ENCODE measurements at regions not wholly inside any gene's neighbourhood (a gene's known extent, or its start where the extent isn't known, plus 50 kb on each side); places are given as distances from the start of the nearest gene placed in this dataset.

DNA sequence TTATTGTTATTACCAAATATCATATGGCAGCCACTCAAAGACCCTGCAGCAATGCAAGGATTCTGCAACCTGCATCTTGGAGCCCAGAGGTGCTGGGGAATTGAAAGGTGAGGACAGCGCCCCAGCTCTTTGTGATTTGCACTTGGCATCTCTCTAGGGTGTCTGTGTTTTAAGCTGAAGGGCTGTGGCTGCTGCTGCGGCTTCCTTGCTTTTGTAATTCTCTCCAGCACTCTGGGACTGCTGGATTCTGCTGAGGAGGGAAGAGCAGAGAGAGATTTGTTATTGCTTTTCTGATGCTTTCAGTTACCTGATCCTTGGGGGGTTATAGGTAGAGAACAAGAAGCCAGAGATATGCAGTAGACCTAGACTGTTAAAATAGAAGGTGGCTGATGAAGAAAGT, 562.4 kb downstream of the EBF1 start:
- DNase-seq (ENCODE audit: extremely low spot score, unreplicated experiment) = no peak
- Mint-ChIP-seq H3K36me3 (ENCODE audit: unreplicated experiment) (peaks cover 6% of the 10 kb centered on the region), H3K27ac (ENCODE audit: unreplicated experiment) (no peak overlapping the region), H3K4me3 (ENCODE audit: unreplicated experiment) (no peak overlapping the region), H3K27me3 (ENCODE audit: unreplicated experiment) (peaks cover 11% of the 10 kb centered on the region), H3K4me1 (ENCODE audit: unreplicated experiment) (peaks cover 8% of the 10 kb centered on the region), H3K9me3 (ENCODE audit: unreplicated experiment) (no peaks in the 10 kb centered on the region)
- TF ChIP-seq, protein P1, sequence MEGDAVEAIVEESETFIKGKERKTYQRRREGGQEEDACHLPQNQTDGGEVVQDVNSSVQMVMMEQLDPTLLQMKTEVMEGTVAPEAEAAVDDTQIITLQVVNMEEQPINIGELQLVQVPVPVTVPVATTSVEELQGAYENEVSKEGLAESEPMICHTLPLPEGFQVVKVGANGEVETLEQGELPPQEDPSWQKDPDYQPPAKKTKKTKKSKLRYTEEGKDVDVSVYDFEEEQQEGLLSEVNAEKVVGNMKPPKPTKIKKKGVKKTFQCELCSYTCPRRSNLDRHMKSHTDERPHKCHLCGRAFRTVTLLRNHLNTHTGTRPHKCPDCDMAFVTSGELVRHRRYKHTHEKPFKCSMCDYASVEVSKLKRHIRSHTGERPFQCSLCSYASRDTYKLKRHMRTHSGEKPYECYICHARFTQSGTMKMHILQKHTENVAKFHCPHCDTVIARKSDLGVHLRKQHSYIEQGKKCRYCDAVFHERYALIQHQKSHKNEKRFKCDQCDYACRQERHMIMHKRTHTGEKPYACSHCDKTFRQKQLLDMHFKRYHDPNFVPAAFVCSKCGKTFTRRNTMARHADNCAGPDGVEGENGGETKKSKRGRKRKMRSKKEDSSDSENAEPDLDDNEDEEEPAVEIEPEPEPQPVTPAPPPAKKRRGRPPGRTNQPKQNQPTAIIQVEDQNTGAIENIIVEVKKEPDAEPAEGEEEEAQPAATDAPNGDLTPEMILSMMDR (IDR thresholded peaks at IDR 0.05) = no peak

DNA sequence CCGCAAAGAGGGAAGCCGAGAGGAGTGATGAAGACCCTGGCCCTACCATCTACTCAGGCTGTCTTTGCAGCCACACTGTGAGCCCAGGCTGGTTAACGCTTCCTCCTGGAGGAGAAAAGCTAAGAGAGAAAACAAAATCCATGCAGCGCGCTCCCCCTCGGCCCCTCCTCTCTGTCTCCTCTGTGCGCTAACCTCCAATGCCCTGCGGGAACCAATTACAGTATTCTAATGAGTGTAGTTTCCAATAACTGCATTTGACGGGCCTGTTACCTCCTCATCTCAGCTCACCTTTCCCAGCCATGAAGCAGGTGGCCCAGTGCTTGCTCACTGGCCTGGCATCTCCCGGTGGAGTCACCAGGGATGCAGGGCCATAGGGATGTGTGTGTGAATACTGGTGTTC, 565.5 kb downstream of the EBF1 start:
- Mint-ChIP-seq H3K27ac (ENCODE audit: unreplicated experiment) (no peak overlapping the region), H3K36me3 (ENCODE audit: unreplicated experiment) (peaks cover 6% of the 10 kb centered on the region), H3K9me3 (ENCODE audit: unreplicated experiment) (no peaks in the 10 kb centered on the region), H3K27me3 (ENCODE audit: unreplicated experiment) (peaks cover 11% of the 10 kb centered on the region), H3K4me3 (ENCODE audit: unreplicated experiment) (no peak overlapping the region), H3K4me1 (ENCODE audit: unreplicated experiment) (peaks cover 20% of the 10 kb centered on the region)
- DNase-seq (ENCODE audit: extremely low spot score, unreplicated experiment) = no peak
- TF ChIP-seq, protein P1 (IDR thresholded peaks at IDR 0.05) = no peak

DNA sequence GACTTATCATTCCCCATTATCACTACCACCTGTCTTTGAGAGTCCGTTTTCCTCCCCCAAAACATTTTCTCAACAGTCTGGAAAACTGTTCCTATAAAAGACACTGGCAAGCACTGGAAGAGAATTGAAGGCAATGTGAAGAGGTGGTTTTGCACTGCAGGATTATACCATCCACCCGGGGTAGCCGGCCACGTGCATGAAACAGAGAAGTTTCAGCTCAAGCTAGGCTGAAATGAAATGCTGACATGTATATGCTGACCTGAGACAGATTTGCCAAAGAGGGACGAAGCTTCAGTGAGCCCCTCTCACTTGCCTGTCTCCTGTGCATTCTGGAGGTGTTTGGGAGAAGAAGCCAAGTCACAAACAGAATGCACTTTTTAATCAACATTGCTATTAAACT, 567.0 kb downstream of the EBF1 start:
- no peak overlapping the region for H3K4me3 Mint-ChIP-seq (ENCODE audit: unreplicated experiment)
- H3K27ac Mint-ChIP-seq (ENCODE audit: unreplicated experiment) = no peak overlapping the region
- DNase-seq (ENCODE audit: extremely low spot score, unreplicated experiment) = no peak
- H3K9me3 Mint-ChIP-seq (ENCODE audit: unreplicated experiment) = no peaks in the 10 kb centered on the region
- H3K36me3 Mint-ChIP-seq (ENCODE audit: unreplicated experiment) = peaks cover 6% of the 10 kb centered on the region
- peaks cover 20% of the 10 kb centered on the region for H3K4me1 Mint-ChIP-seq (ENCODE audit: unreplicated experiment)
- TF ChIP-seq, protein P1 (IDR thresholded peaks at IDR 0.05) = no peak
- peaks cover 11% of the 10 kb centered on the region for H3K27me3 Mint-ChIP-seq (ENCODE audit: unreplicated experiment)

DNA sequence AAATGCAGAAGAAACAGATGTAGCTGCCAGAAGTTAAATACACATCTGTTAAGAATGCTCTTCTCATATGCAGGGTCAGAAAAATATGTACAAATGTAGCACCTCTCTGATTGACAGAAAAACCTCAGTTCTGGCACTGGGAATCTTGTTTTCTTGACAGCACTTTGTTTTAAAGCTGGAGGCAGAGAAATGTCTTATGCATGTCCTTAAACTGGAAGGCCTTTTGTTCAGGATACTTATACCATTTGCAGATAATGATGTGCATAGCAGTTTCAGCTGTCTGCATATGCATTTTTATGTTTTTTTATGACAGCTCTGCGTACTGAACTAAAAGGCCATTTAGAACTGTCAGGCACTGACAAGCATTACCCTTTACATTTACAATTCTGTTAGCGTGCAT, 567.9 kb downstream of the EBF1 start:
- H3K36me3 Mint-ChIP-seq (ENCODE audit: unreplicated experiment) = peaks cover 6% of the 10 kb centered on the region
- no peak overlapping the region for H3K4me3 Mint-ChIP-seq (ENCODE audit: unreplicated experiment)

DNA sequence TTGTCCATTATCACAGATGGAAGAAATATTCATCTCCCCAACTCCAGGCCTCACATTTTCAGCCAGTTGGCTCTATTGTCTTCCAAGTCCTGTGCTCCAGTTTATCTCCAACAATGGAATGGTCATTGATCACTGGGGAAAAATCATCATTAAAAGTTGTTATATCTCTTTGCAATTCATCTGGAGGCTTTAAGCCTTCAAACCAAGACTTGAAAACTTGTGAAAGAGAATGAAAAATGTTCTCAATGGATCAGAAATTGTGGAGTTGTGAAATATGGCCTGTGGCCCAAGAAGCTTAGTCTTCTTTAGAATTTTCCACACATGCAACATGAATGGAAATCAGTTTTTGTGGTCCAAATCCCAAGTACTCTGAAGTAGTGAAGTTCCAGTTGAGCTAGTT, 569.6 kb downstream of the EBF1 start:
- TF ChIP-seq, protein P1 (IDR thresholded peaks at IDR 0.05) = no peak
- Mint-ChIP-seq H3K27me3 (ENCODE audit: unreplicated experiment) (peaks cover 3% of the 10 kb centered on the region), H3K36me3 (ENCODE audit: unreplicated experiment) (peaks cover 6% of the 10 kb centered on the region), H3K27ac (ENCODE audit: unreplicated experiment) (no peak overlapping the region), H3K9me3 (ENCODE audit: unreplicated experiment) (no peaks in the 10 kb centered on the region), H3K4me3 (ENCODE audit: unreplicated experiment) (no peak overlapping the region), H3K4me1 (ENCODE audit: unreplicated experiment) (peaks cover 20% of the 10 kb centered on the region)
- no peak for DNase-seq (ENCODE audit: extremely low spot score, unreplicated experiment)

More for the DNA sequence above, 567.9 kb downstream of the EBF1 start:
- Mint-ChIP-seq H3K27me3 (ENCODE audit: unreplicated experiment) (peaks cover 6% of the 10 kb centered on the region), H3K4me1 (ENCODE audit: unreplicated experiment) (peaks cover 20% of the 10 kb centered on the region), H3K27ac (ENCODE audit: unreplicated experiment) (peak overlapping the region; percentile 50), H3K9me3 (ENCODE audit: unreplicated experiment) (no peaks in the 10 kb centered on the region)
- TF ChIP-seq, protein P1 (IDR thresholded peaks at IDR 0.05) = no peak
- DNase-seq (ENCODE audit: extremely low spot score, unreplicated experiment) = no peak
